BLaER1 (cell line): ENCODE measurements at regions not wholly inside any gene's neighbourhood (a gene's known extent, or its start where the extent isn't known, plus 50 kb on each side); places are given as distances from the start of the nearest gene placed in this dataset.
"Not testable (repeated sequence)": the region's sequence is repeated elsewhere in the genome, so short reads cannot be mapped to it uniquely, and the experiment has no call there.

Experiments
- H3K27ac ChIP-seq: shearing (Covaris generic); formaldehyde crosslinking; 2 replicates; pipeline ENCODE4 v1.8.1; 2022
- H3K27me3 ChIP-seq: shearing (Covaris generic); formaldehyde crosslinking; 2 replicates; pipeline ENCODE4 v1.8.1; 2022
- H3K36me3 ChIP-seq: shearing (Covaris generic); formaldehyde crosslinking; 2 replicates; pipeline ENCODE4 v1.8.1; 2022
- H3K4me1 ChIP-seq: shearing (Covaris generic); formaldehyde crosslinking; 2 replicates; pipeline ENCODE4 v1.8.1; 2022
- H3K4me2 ChIP-seq: shearing (Covaris generic); formaldehyde crosslinking; 2 replicates; pipeline ENCODE4 v1.8.1; 2022
- H3K4me3 ChIP-seq: shearing (Covaris generic); formaldehyde crosslinking; 2 replicates; pipeline ENCODE4 v1.8.1; 2022
- H3K9ac ChIP-seq: shearing (Covaris generic); formaldehyde crosslinking; 2 replicates; pipeline ENCODE4 v1.8.1; 2022
- H3K9me3 ChIP-seq: shearing (Covaris generic); formaldehyde crosslinking; 2 replicates; pipeline ENCODE4 v1.8.1; 2022
- H4K20me1 ChIP-seq: shearing (Covaris generic); formaldehyde crosslinking; 2 replicates; pipeline ENCODE4 v1.8.1; 2022

DNA sequence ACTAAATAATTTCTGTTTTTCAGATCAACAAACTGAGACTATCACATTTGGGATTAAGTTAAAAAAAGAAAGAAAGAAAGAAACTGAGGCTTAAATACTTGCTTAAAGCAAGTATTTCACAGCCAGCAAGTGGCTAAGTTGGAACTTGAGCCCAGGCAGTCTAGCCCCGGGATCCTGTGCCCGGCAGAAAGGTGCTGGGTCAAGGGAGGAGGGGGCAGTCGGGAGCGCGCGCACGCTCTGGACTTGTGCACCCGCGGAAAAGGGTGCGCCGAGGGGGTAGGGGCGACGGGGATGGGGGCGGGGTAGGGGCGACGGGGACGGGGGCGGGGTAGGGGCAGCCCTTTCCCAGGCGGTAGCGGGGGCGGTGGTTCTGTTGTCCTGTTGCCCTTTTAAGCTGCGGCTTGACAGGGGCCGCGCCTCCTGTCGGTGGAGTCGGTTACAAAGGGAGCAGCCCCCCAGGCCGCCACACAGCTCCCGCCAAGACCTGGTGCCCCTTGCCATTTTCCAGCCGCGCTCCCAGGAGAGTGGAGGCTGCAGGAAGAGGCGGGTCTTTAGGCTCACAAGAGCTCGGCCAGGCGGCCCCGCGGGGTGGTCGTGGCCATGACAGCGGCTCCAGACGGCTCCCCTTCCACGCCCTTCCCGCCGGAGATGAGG is 60.6 kb downstream of the GOLGA8T start:
- Histone ChIP-seq H3K9ac (peak overlapping the region; percentile 58; the same call in 1 of the 2 replicates), H3K4me2 (peak overlapping the region; percentile 55), H3K27ac (peak overlapping the region; percentile 46; the same call in 1 of the 2 replicates), H3K4me3 (peak overlapping the region; percentile 66)
- not testable (repeated sequence) for H3K36me3 ChIP-seq, H3K4me1 ChIP-seq, H3K27me3 ChIP-seq, H3K9me3 ChIP-seq, H4K20me1 ChIP-seq

- not testable (repeated sequence) for H3K27me3 ChIP-seq, H3K4me1 ChIP-seq, H4K20me1 ChIP-seq, H3K9me3 ChIP-seq, H3K36me3 ChIP-seq
- Histone ChIP-seq H3K4me3 (peak overlapping the region; percentile 66), H3K4me2 (peak overlapping the region; percentile 55), H3K27ac (peak overlapping the region; percentile 46; the same call in 1 of the 2 replicates), H3K9ac (peak overlapping the region; percentile 58; the same call in 1 of the 2 replicates)
Observed at GRCh38 chr15:30196009-30196375, 61.1 kb downstream of the GOLGA8T start.

- not testable (repeated sequence) for H3K9me3 ChIP-seq, H3K27ac ChIP-seq, H3K9ac ChIP-seq, H4K20me1 ChIP-seq, H3K36me3 ChIP-seq, H3K4me1 ChIP-seq, H3K27me3 ChIP-seq
- peak overlapping the region; percentile 66 for H3K4me3 ChIP-seq
- H3K4me2 ChIP-seq = peak overlapping the region; percentile 51; the same call in 1 of the 2 replicates
Observed at GRCh38 chr15:30196769-30197168, 61.9 kb downstream of the GOLGA8T start.

DNA sequence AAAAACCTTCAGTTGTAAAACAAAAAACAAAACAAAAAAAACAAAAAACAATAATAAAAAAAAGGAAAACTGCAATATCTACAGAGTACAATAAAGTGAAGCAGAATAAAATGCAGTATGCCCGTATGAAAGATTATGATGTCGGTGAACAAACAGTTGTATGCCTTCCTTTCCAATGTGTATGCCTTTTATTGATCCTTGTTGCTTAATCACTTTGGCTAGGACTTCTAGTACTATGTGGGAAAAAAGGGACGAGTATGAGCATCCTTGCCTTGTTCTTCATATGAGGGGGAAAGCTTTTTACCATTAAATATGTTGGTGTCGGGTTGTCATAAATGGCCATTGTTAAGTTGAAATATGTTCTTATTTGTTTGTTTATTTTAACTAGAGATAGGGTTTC is 66.7 kb downstream of the GOLGA8T start:
- H3K27me3 ChIP-seq, H4K20me1 ChIP-seq, H3K4me2 ChIP-seq, H3K4me3 ChIP-seq, H3K9ac ChIP-seq, H3K27ac ChIP-seq, H3K4me1 ChIP-seq, H3K36me3 ChIP-seq, H3K9me3 ChIP-seq: not testable (repeated sequence)

- not testable (repeated sequence) for H3K4me2 ChIP-seq, H4K20me1 ChIP-seq
Observed at GRCh38 chr15:30213733-30214132, 78.9 kb downstream of the GOLGA8T start.

GRCh38 chr15:30221803-30222202 is 87.0 kb downstream of the GOLGA8T start:
- not testable (repeated sequence) for H3K4me3 ChIP-seq, H3K36me3 ChIP-seq, H3K27ac ChIP-seq, H3K4me1 ChIP-seq, H4K20me1 ChIP-seq, H3K9ac ChIP-seq, H3K9me3 ChIP-seq, H3K4me2 ChIP-seq, H3K27me3 ChIP-seq

More at GRCh38 chr15:30213733-30214132, 78.9 kb downstream of the GOLGA8T start:
- H3K36me3 ChIP-seq, H3K9me3 ChIP-seq, H3K27me3 ChIP-seq, H3K4me3 ChIP-seq, H3K4me1 ChIP-seq, H3K27ac ChIP-seq, H3K9ac ChIP-seq: not testable (repeated sequence)

GRCh38 chr15:30222798-30223591 is 88.1 kb downstream of the GOLGA8T start:
- H3K27me3 ChIP-seq, H3K4me1 ChIP-seq, H3K4me2 ChIP-seq, H3K9me3 ChIP-seq, H4K20me1 ChIP-seq, H3K36me3 ChIP-seq, H3K27ac ChIP-seq, H3K9ac ChIP-seq: not testable (repeated sequence)
- peak overlapping the region; percentile 49; the same call in 1 of the 2 replicates for H3K4me3 ChIP-seq

DNA sequence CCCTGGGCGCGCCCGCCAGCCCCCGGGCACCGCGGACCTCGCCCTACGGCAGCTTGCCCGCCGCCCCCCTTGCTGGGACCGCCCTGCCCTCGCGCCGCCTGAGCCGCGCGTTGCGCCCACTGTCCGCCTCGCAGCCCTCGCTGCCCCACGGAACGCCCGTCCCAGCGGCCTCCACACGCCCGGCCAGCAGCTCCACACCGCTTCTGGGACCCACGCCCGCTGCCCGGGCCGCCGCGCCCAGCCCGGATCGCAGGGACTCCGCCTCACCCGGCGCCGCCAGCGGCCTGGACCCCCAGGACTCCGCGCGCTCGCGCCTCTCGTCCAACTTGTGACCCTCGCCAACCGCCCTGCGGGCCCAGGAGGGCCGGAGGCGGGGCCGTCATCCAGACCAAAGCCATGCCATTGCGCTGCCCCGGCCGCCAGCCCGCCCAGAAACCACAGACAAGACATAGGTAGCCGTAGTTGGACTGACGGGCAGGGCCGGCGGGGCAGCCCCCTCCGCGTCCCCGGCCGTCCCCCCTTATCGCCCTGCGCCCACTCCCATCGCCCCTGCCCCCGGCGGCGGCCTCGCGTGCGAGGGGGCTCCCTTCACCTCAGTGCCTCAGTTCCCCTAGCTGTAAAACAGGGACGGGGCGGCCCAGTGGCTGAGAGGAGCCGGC is 90.5 kb downstream of the GOLGA8T start:
- H3K9ac ChIP-seq, H3K4me2 ChIP-seq, H3K27me3 ChIP-seq, H4K20me1 ChIP-seq, H3K4me1 ChIP-seq, H3K4me3 ChIP-seq, H3K27ac ChIP-seq, H3K36me3 ChIP-seq, H3K9me3 ChIP-seq: not testable (repeated sequence)

- H4K20me1 ChIP-seq, H3K4me2 ChIP-seq, H3K27me3 ChIP-seq, H3K4me3 ChIP-seq, H3K4me1 ChIP-seq, H3K9ac ChIP-seq, H3K9me3 ChIP-seq, H3K36me3 ChIP-seq, H3K27ac ChIP-seq: not testable (repeated sequence)
Observed at GRCh38 chr15:30261432-30262141, 126.7 kb downstream of the GOLGA8T start.

DNA sequence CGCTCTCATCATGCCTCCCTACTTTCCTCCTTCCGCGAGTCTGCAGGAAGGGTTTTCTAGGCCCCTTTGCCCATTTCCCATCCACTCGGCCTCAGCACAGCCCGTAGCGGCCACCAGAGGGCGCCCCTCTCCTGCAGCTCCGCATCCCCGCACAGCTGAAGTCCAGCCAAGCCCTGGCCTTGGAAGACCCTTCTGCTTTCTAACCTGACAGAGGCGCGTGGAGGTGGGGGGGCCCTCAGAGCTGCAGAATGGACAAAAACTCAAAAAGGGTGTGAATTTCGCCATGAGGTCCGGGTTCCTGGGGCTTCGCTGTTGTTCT is 127.2 kb downstream of the GOLGA8T start:
- H3K9me3 ChIP-seq, H4K20me1 ChIP-seq, H3K27me3 ChIP-seq: not testable (repeated sequence)

GRCh38 chr15:30264000-30264399 is 129.1 kb downstream of the GOLGA8T start:
- H3K4me1 ChIP-seq, H3K27me3 ChIP-seq, H3K36me3 ChIP-seq, H3K9ac ChIP-seq, H3K27ac ChIP-seq, H4K20me1 ChIP-seq, H3K9me3 ChIP-seq, H3K4me2 ChIP-seq, H3K4me3 ChIP-seq: not testable (repeated sequence)

More for the DNA sequence above, 127.2 kb downstream of the GOLGA8T start:
- not testable (repeated sequence) for H3K4me2 ChIP-seq, H3K9ac ChIP-seq, H3K27ac ChIP-seq, H3K4me1 ChIP-seq, H3K36me3 ChIP-seq, H3K4me3 ChIP-seq

GRCh38 chr15:30295150-30295844 is 98.0 kb downstream of the CHRFAM7A start:
- not testable (repeated sequence) for H3K9me3 ChIP-seq, H4K20me1 ChIP-seq, H3K27ac ChIP-seq, H3K27me3 ChIP-seq, H3K4me3 ChIP-seq, H3K4me2 ChIP-seq, H3K9ac ChIP-seq, H3K36me3 ChIP-seq, H3K4me1 ChIP-seq

- H4K20me1 ChIP-seq, H3K9me3 ChIP-seq, H3K4me1 ChIP-seq, H3K27ac ChIP-seq, H3K36me3 ChIP-seq, H3K9ac ChIP-seq, H3K4me2 ChIP-seq, H3K4me3 ChIP-seq, H3K27me3 ChIP-seq: not testable (repeated sequence)
Observed at GRCh38 chr15:30303968-30304367, 89.4 kb downstream of the CHRFAM7A start.
